Keratinocyte (primary cell): ENCODE measurements at regions not wholly inside any gene's neighbourhood (a gene's known extent, or its start where the extent isn't known, plus 50 kb on each side); places are given as distances from the start of the nearest gene placed in this dataset.

Experiments used
- CTCF ChIP-seq, 3 experiments: IDR thresholded peaks in 1 of 3; conservative IDR thresholded peaks in 1 of 3; optimal IDR thresholded peaks in 1 of 3; 2 replicates in 2 of 3; 3 replicates in 1 of 3; pipeline versions ENCODE3 to v1.5.1; 2011; ENCODE audit warnings: low read length in 3 of 3, mild to moderate bottlenecking in 3 of 3, moderate library complexity in 2 of 3, control low read depth in 1 of 3, inconsistent platforms in 1 of 3; ENCODE audit not compliant: insufficient read depth in 2 of 3; ENCODE audit errors: extremely low read depth in 1 of 3
- EZH2 ChIP-seq: IDR thresholded peaks from one replicate; pipeline ENCODE4 v1.6.1; 2012; ENCODE audit warnings: inconsistent platforms, mild to moderate bottlenecking, low read length, moderate library complexity

- TF ChIP-seq CTCF (optimal IDR thresholded peaks at IDR 0.05 in 1 of 3, IDR thresholded peaks at IDR 0.05 in 1 of 3, conservative IDR thresholded peaks at IDR 0.05 in 1 of 3; ENCODE audit: extremely low read depth in 1 of 3, insufficient read depth in 2 of 3, low read length in 3 of 3) (no peak), EZH2 (no peak)
These were observed 943.8 kb downstream of the NR2F1-AS1 start for GRCh38 chr5:92637247-92637646.
